Loucy (cell line): ENCODE measurements at regions not wholly inside any gene's neighbourhood (a gene's known extent, or its start where the extent isn't known, plus 50 kb on each side); places are given as distances from the start of the nearest gene placed in this dataset.

Source experiments
- H2AFZ ChIP-seq: fragments of 200-600 bp; sonication (generic); 2 replicates; pipeline ENCODE4 v1.6.0; 2016; ENCODE audit warnings: antibody characterized with exemption, mild to moderate bottlenecking, low read length, moderate library complexity
- H3F3A ChIP-seq: fragments of 200-600 bp; 2 replicates; pipeline ENCODE4 v1.6.0; 2016; ENCODE audit warnings: antibody characterized with exemption, low read depth, mild to moderate bottlenecking
- H3K27me3 ChIP-seq: fragments of 200-600 bp; sonication (generic); 2 replicates; pipeline ENCODE4 v1.6.1; 2014; ENCODE audit warnings: low read length, mild to moderate bottlenecking; ENCODE audit not compliant: insufficient read depth, poor library complexity, severe bottlenecking
- H3K36me3 ChIP-seq: fragments of 200-600 bp; sonication (generic); 2 replicates; pipeline ENCODE4 v1.6.1; 2016; ENCODE audit warnings: low read length; ENCODE audit not compliant: insufficient read depth
- H3K4me1 ChIP-seq: fragments of 200-600 bp; sonication (generic); 2 replicates; pipeline ENCODE4 v1.5.1; 2014; ENCODE audit warnings: low read length, mild to moderate bottlenecking; ENCODE audit not compliant: insufficient read depth, poor library complexity, severe bottlenecking
- H3K4me2 ChIP-seq: fragments of 200-600 bp; sonication (generic); 2 replicates; pipeline ENCODE4 v1.6.0; 2014; ENCODE audit warnings: antibody characterized with exemption, low read length, low read depth, mild to moderate bottlenecking; ENCODE audit not compliant: poor library complexity, severe bottlenecking
- H3K4me3 ChIP-seq: fragments of 200-600 bp; sonication (generic); 2 replicates; pipeline ENCODE4 v1.5.1; 2014; ENCODE audit warnings: low read length, mild to moderate bottlenecking, mixed read lengths; ENCODE audit not compliant: poor library complexity, severe bottlenecking
- H3K79me2 ChIP-seq: fragments of 200-600 bp; sonication (generic); 2 replicates; pipeline ENCODE4 v1.6.1; 2014; ENCODE audit warnings: low read length; ENCODE audit not compliant: insufficient read depth
- H3K9ac ChIP-seq: fragments of 200-600 bp; sonication (generic); 2 replicates; pipeline ENCODE4 v1.6.0; 2014; ENCODE audit warnings: mild to moderate bottlenecking, low read depth, low read length, moderate library complexity; ENCODE audit not compliant: poor library complexity, severe bottlenecking
- H3K9me2 ChIP-seq: fragments of 200-600 bp; sonication (generic); replicated peaks from 2 replicates; pipeline ENCODE4 v1.6.1; 2016; ENCODE audit warnings: low read depth, low read length, mixed read lengths
- H3K9me3 ChIP-seq: fragments of 200-600 bp; sonication (generic); 2 replicates; pipeline ENCODE4 v1.6.1; 2014; ENCODE audit warnings: mild to moderate bottlenecking, antibody characterized with exemption, low read length, low read depth; ENCODE audit not compliant: insufficient read depth
- H4K20me1 ChIP-seq: fragments of 200-600 bp; sonication (generic); 2 replicates; pipeline ENCODE4 v1.6.0; 2014; ENCODE audit warnings: antibody characterized with exemption, low read length, mild to moderate bottlenecking; ENCODE audit not compliant: insufficient read depth, poor library complexity, severe bottlenecking
- CTCF ChIP-seq: fragments of 200-600 bp; sonication (generic); conservative IDR thresholded peaks from 2 replicates; pipeline ENCODE4 v1.5.1; 2014; ENCODE audit warnings: mild to moderate bottlenecking, antibody characterized with exemption, low read length
- EZH2phosphoT487 ChIP-seq: fragments of 200-600 bp; IDR thresholded peaks from 2 replicates; pipeline ENCODE4 v1.6.1; 2018; ENCODE audit warnings: antibody characterized with exemption, mild to moderate bottlenecking, moderate library complexity, borderline replicate concordance

- Histone ChIP-seq H2AFZ (no peak overlapping the region), H3K36me3 (no peaks in the 10 kb centered on the region), H3K9me3 (no peaks in the 10 kb centered on the region), H3K9ac (no peak overlapping the region), H3K27me3 (no peaks in the 10 kb centered on the region), H3K4me2 (no peak overlapping the region), H3K9me2 (no peaks in the 10 kb centered on the region), H3K4me3 (no peak overlapping the region), H4K20me1 (no peaks in the 10 kb centered on the region), H3F3A (no peaks in the 10 kb centered on the region), H3K4me1 (no peaks in the 10 kb centered on the region), H3K79me2 (no peaks in the 10 kb centered on the region)
- no peak for TF ChIP-seq EZH2phosphoT487
- TF ChIP-seq CTCF, result no peak
Measured at GRCh38 chr2:158004126-158004764, 97.4 kb upstream of the UPP2 start.

GRCh38 chr2:158002079-158002478, 99.6 kb upstream of the UPP2 start:
- Histone ChIP-seq H3K4me2 (no peak overlapping the region), H3K9me2 (no peaks in the 10 kb centered on the region), H3K4me3 (no peak overlapping the region), H3K79me2 (no peaks in the 10 kb centered on the region), H3F3A (no peaks in the 10 kb centered on the region), H3K9ac (no peak overlapping the region), H3K4me1 (no peaks in the 10 kb centered on the region), H2AFZ (no peak overlapping the region), H3K36me3 (no peaks in the 10 kb centered on the region), H3K9me3 (no peaks in the 10 kb centered on the region), H3K27me3 (no peaks in the 10 kb centered on the region), H4K20me1 (no peaks in the 10 kb centered on the region)
- no peak for TF ChIP-seq CTCF
- no peak for TF ChIP-seq EZH2phosphoT487

- Histone ChIP-seq H3K4me2 (no peak overlapping the region), H2AFZ (no peak overlapping the region), H3F3A (no peaks in the 10 kb centered on the region)
Measured at GRCh38 chr2:157996799-157997198, 104.9 kb upstream of the UPP2 start.

More at GRCh38 chr2:157996799-157997198, 104.9 kb upstream of the UPP2 start:
- Histone ChIP-seq H3K36me3 (no peaks in the 10 kb centered on the region), H3K27me3 (no peaks in the 10 kb centered on the region), H3K4me1 (no peaks in the 10 kb centered on the region), H4K20me1 (no peaks in the 10 kb centered on the region), H3K4me3 (no peak overlapping the region), H3K9me3 (no peaks in the 10 kb centered on the region), H3K79me2 (no peaks in the 10 kb centered on the region), H3K9me2 (no peaks in the 10 kb centered on the region), H3K9ac (no peak overlapping the region)
- TF ChIP-seq CTCF (no peak), EZH2phosphoT487 (no peak)
